ENCODE measurements at regions not wholly inside any gene's neighbourhood (a gene's known extent, or its start where the extent isn't known, plus 50 kb on each side); places are given as distances from the start of the nearest gene placed in this dataset.
A peak's percentile ranks its signal among the peaks of the same experiment; 100 is the strongest.

- no peak for TF ChIP-seq CTCF (IDR thresholded peaks at IDR 0.05; ENCODE audit: low read depth, low read length)
- DNase-seq (ENCODE audit: extremely low read depth, low read depth): no peak
These were observed 187.2 kb upstream of the FOXD3 start for GRCh38 chr1:63135174-63135512.

DNA sequence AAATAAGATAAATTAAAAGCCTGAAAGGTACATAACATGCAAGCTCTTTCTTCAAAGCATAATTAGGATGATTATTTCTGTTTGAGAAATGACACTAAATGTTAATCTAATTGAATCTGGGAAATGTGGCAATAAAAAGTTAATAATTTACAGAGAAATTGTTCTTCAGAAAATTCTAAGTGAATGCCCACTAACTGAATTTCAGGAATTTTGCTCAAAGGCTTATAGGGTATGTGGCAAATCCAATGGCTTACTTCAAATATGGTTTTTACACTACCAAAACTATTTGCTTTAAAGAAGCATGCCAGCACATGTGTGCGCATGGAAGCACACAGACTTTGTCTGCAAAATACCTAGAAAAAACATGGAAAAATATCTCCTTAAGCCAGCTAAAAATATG lies 186.6 kb upstream of the FOXD3 start:
- TF ChIP-seq CTCF (IDR thresholded peaks at IDR 0.05; ENCODE audit: low read depth, low read length): no peak
- no peak for DNase-seq (ENCODE audit: extremely low read depth, low read depth)

DNA sequence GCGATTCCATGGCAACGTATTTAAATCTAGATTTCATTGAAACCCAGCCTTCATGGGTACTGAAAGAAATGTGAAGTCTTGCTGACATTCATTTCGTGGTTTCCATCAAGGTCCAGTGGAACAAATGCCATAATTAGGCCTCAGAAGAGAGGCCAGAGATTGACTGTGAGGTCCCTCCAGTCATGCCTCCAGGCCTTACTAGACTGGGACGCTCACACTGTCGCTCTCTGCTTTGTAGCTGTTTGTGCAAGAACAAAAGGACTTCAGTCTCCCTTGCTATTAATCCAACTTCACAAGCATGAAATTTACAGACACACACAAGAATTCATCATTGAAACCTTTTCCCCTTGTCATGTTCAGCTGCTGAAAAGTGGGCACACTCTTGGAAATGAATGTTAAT lies 180.4 kb upstream of the FOXD3 start:
- no peak for DNase-seq (ENCODE audit: extremely low read depth, low read depth)
- TF ChIP-seq CTCF (IDR thresholded peaks at IDR 0.05; ENCODE audit: low read depth, low read length): no peak

DNA sequence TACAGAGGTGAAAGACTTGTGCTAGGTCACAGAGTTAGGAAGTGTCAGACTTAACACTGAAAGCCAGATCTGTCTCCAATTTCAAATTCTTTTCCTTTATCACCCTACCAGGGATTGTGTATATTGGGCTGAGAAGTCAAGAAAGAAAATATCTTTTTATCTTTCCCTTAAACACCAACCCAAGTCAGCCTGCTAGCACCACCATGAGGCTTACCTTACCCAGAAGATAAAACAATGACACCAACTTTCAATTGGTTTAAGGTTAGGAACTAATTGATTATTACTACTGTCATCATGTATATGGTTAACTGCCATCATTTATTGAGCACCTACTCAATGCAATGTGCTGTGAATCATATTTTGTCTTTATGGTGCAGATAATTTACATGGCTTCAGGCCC lies 178.9 kb upstream of the FOXD3 start:
- DNase-seq (ENCODE audit: extremely low read depth, low read depth): no peak

DNA sequence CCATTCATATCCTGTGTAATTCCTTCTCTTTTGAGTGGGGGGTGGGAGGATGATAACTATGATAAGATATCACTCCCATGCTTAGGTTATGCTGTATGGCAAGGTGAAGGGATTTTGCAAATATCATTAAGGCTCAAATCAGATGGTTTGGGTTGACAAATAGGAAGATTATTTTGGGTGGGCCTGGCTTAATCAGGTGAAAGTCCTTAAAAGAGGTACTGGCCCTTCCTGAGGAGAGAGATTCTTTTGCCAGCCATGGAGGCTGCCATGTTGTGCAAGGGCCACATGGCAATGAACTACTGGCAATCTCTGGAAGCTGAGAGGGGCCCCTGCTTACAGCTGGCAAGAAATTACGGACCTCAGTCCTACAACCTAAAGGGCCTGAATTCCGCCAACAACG lies 174.6 kb upstream of the FOXD3 start:
- DNase-seq (ENCODE audit: extremely low read depth, low read depth): no peak
- TF ChIP-seq CTCF (IDR thresholded peaks at IDR 0.05; ENCODE audit: low read depth, low read length): no peak

More for the DNA sequence above, 178.9 kb upstream of the FOXD3 start:
- peak; percentile 13 for TF ChIP-seq CTCF (IDR thresholded peaks at IDR 0.05; ENCODE audit: low read depth, low read length)

DNA sequence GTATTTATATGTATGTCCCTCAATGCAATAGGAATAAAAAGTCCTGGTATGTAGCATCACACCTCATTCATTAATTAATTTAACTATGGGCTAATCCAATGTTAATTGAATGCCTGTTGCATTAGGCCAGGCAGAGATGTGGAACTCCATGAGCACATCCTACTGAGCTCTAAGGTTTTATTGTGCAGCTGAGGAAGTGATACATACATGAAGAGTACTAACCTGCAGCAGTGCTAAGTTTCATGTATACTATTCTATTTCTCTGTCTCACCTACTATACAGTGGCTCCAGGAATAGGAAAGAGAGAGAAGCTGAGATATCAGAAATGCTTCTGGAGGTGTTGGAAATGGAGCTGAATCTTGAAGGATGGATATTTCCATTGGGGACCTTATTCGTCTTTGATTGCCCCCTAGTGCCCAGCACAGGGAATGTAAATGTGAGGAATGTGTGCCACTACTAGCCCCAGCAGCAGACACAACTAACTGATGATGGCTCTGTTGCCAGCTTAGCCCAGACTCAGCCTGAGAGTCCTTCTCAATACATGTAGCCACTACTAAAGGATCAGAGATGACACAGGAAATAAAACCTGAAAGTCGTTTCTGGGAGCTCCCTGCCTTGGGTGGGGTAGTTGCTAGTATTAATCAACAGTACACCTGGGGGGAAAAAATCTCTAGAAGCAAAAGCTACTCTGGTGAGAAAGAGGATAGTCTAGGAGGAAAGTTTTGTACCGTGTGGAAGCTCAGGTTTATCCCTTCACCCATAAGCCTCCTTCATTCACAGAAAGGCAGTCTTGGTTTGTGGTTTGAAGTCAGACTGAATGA lies 173.3 kb upstream of the FOXD3 start:
- no peak for DNase-seq (ENCODE audit: extremely low read depth, low read depth)
- TF ChIP-seq CTCF (IDR thresholded peaks at IDR 0.05; ENCODE audit: low read depth, low read length): peak; percentile 79

GRCh38 chr1:63152572-63152971 lies 169.8 kb upstream of the FOXD3 start:
- TF ChIP-seq CTCF (IDR thresholded peaks at IDR 0.05; ENCODE audit: low read depth, low read length): no peak

More at GRCh38 chr1:63152572-63152971, 169.8 kb upstream of the FOXD3 start:
- no peak for DNase-seq (ENCODE audit: extremely low read depth, low read depth)

Measured in AG09319 (cell line).